Heart left ventricle (tissue), 16 donors: ENCODE measurements at regions not wholly inside any gene's neighbourhood (a gene's known extent, or its start where the extent isn't known, plus 50 kb on each side); places are given as distances from the start of the nearest gene placed in this dataset.

Experiments used
- ATAC-seq, 4 donors: fragments of 200-7000 bp; cut with Tn5 transposase; one replicate each; pipeline ENCODE4 v1.9.1; 2020 to 2022; ENCODE audit warnings: moderate library complexity in 4 of 4, mild to moderate bottlenecking in 3 of 4, moderate number of reproducible peaks in 1 of 4
- DNase-seq, 5 donors: peaks; one replicate each; pipeline ENCODE4 v3.0.0-alpha.2; 2020
- H3K27ac ChIP-seq, 12 donors: fragments of 200-600 bp; sonication (generic) in 4 of 12; one replicate each; pipeline versions ENCODE4 v1.5.0 to v1.8.0; 2016 to 2022; ENCODE audit warnings: mild to moderate bottlenecking in 2 of 12
- H3K27me3 ChIP-seq, 9 donors: fragments of 200-600 bp; sonication (generic) in 2 of 9; one replicate each; pipeline versions ENCODE4 v1.5.1 to v1.8.0; 2016 to 2022; ENCODE audit warnings: mild to moderate bottlenecking in 3 of 9
- H3K36me3 ChIP-seq, 9 donors: fragments of 200-600 bp; sonication (generic) in 2 of 9; one replicate each; pipeline versions ENCODE4 v1.5.0 to v1.8.0; 2018 to 2022; ENCODE audit warnings: mild to moderate bottlenecking in 2 of 9
- H3K4me1 ChIP-seq, 12 donors: fragments of 200-600 bp; sonication (generic) in 4 of 12; one replicate each; pipeline versions ENCODE4 v1.5.0 to v1.8.0; 2016 to 2022; ENCODE audit warnings: mild to moderate bottlenecking in 3 of 12
- H3K4me3 ChIP-seq, 12 donors: fragments of 200-600 bp; sonication (generic) in 4 of 12; one replicate each; pipeline versions ENCODE4 v1.5.0 to v1.8.0; 2017 to 2022; ENCODE audit warnings: mild to moderate bottlenecking in 9 of 12, moderate library complexity in 4 of 12
- H3K9me3 ChIP-seq, 12 donors: fragments of 200-600 bp; sonication (generic) in 4 of 12; one replicate each; pipeline versions ENCODE4 v1.5.0 to v1.8.0; 2016 to 2022; ENCODE audit warnings: mild to moderate bottlenecking in 1 of 12
- CTCF ChIP-seq, 12 donors: fragments of 200-600 bp; sonication (generic) in 4 of 12; IDR thresholded peaks; one replicate each; pipeline versions ENCODE4 v1.5.0 to v1.8.0; 2018 to 2022; ENCODE audit warnings: antibody characterized with exemption in 12 of 12, mild to moderate bottlenecking in 5 of 12
- POLR2A ChIP-seq, 2 donors: fragments of 450-650 bp; IDR thresholded peaks; one replicate each; pipeline ENCODE4 v1.6.1; 2017; ENCODE audit warnings: antibody characterized with exemption in 2 of 2, mild to moderate bottlenecking in 2 of 2, moderate library complexity in 2 of 2
- WGBS, 4 donors: extraction: QIAGEN DNeasy Blood & Tissue Kit in 2 of 4; methylation state at CpG; one replicate each; pipeline versions ENCODE4 v1.1.5 to v1.1.7; 2013 to 2018; 5-methylcytosine and 5-hydroxymethylcytosine counted together
- intact Hi-C, 10 donors: fragments of 100-400 bp; cut with DNase I; formaldehyde crosslinking; loops; one replicate each; pipeline versions ENCODE4 v1.11.1 to v1.14.2; 2022
- donor health status: ischemic (EF 13 %, LVEDD 7.1; RV severe dilation, severe dysfunction).
- donor health status: healthy with polysubstance abuse.
- donor health status: DM: no; HTN: yes; CAD: no.
- donor health status: DM: no; HTN: no; CAD: no.
- donor health status: ischemic (EF 25% LVEDD 6.9; RV normal size, moderate dysfunction).
- donor health status: ischemic (EF 25% LVEDD 5.7; RV mildly dilated, moderate dysfunction).
- donor health status: healthy.
- donor health status: DM: yes; HTN: yes; CAD: no.
- donor health status: ischemic (EF 35%, LVEDD 5.7; RV mildly dilated, moderate dysfunction).
- donor health status: nonischemic (EF 11% LVEDD 7.7; RV severe dilation, severe dysfunction).
- donor health status: DM: yes; HTN: yes; CAD: no.
- donor health status: PGD.
- donor health status: ischemic (EF 29% LVEDD 5.4; RV normal size, mild dysfunction).
- donor health status: nonischemic (EF 23%, LVEDD 6.1; RV moderate dilation, normal function).

GRCh38 chr7:131147604-131148003 is 180.1 kb upstream of the MKLN1 start:
- DNase-seq, result no peak
- no peaks in the 10 kb centered on the region for H3K36me3 ChIP-seq
- intact Hi-C loops, result no loop called here
- no peaks in the 10 kb centered on the region for H3K27me3 ChIP-seq
- ATAC-seq, result peak in 1 of 4 donors; percentile 69
- no peak for TF ChIP-seq POLR2A (IDR thresholded peaks at IDR 0.05)
- no peak for TF ChIP-seq CTCF (IDR thresholded peaks at IDR 0.05)
- no peak overlapping the region for H3K27ac ChIP-seq
- no peaks in the 10 kb centered on the region for H3K9me3 ChIP-seq
- H3K4me3 ChIP-seq, result no peak overlapping the region
- H3K4me1 ChIP-seq, result peaks cover 0 to 13% (median 0%) of the 10 kb centered on the region in 12 donors

GRCh38 chr7:131148258-131148657 is 179.4 kb upstream of the MKLN1 start:
- Histone ChIP-seq H3K9me3 (no peaks in the 10 kb centered on the region), H3K4me3 (no peak overlapping the region), H3K27ac (no peak overlapping the region), H3K36me3 (no peaks in the 10 kb centered on the region), H3K4me1 (peaks cover 0 to 13% (median 0%) of the 10 kb centered on the region in 12 donors), H3K27me3 (no peaks in the 10 kb centered on the region)
- no peak for TF ChIP-seq POLR2A (IDR thresholded peaks at IDR 0.05)
- TF ChIP-seq CTCF (IDR thresholded peaks at IDR 0.05), result no peak
- intact Hi-C loops, result no loop called here
- DNase-seq (no peak), ATAC-seq (no peak)
- 92 to 99% (median 94%) methylated on average over 4 of the region's 4 CpGs for WGBS, 4 donors

- H3K27me3 ChIP-seq, result no peaks in the 10 kb centered on the region
- intact Hi-C loops, result no loop called here
- TF ChIP-seq POLR2A (IDR thresholded peaks at IDR 0.05) (no peak), CTCF (IDR thresholded peaks at IDR 0.05) (no peak)
- H3K4me1 ChIP-seq, result peaks cover 0 to 13% (median 0%) of the 10 kb centered on the region in 12 donors
- H3K27ac ChIP-seq, result no peak overlapping the region
- ATAC-seq (no peak), DNase-seq (no peak)
- WGBS, 4 donors, result 81 to 86% (median 82%) methylated on average over 10 of the region's 10 CpGs
- H3K4me3 ChIP-seq, result no peak overlapping the region
- no peaks in the 10 kb centered on the region for H3K36me3 ChIP-seq
- no peaks in the 10 kb centered on the region for H3K9me3 ChIP-seq
Observed at GRCh38 chr7:131148708-131149428, 178.8 kb upstream of the MKLN1 start.

GRCh38 chr7:131149429-131149773 is 178.3 kb upstream of the MKLN1 start:
- H3K27ac ChIP-seq, result no peak overlapping the region
- intact Hi-C loops, result no loop called here

More at GRCh38 chr7:131149429-131149773, 178.3 kb upstream of the MKLN1 start:
- TF ChIP-seq POLR2A (IDR thresholded peaks at IDR 0.05) (no peak), CTCF (IDR thresholded peaks at IDR 0.05) (no peak)
- DNase-seq (no peak), ATAC-seq (no peak)
- Histone ChIP-seq H3K36me3 (no peaks in the 10 kb centered on the region), H3K27me3 (no peaks in the 10 kb centered on the region), H3K9me3 (no peaks in the 10 kb centered on the region), H3K4me3 (no peak overlapping the region), H3K4me1 (peaks cover 0 to 13% (median 0%) of the 10 kb centered on the region in 12 donors)
